ENCODE measurements at regions not wholly inside any gene's neighbourhood (a gene's known extent, or its start where the extent isn't known, plus 50 kb on each side); places are given as distances from the start of the nearest gene placed in this dataset.

DNA sequence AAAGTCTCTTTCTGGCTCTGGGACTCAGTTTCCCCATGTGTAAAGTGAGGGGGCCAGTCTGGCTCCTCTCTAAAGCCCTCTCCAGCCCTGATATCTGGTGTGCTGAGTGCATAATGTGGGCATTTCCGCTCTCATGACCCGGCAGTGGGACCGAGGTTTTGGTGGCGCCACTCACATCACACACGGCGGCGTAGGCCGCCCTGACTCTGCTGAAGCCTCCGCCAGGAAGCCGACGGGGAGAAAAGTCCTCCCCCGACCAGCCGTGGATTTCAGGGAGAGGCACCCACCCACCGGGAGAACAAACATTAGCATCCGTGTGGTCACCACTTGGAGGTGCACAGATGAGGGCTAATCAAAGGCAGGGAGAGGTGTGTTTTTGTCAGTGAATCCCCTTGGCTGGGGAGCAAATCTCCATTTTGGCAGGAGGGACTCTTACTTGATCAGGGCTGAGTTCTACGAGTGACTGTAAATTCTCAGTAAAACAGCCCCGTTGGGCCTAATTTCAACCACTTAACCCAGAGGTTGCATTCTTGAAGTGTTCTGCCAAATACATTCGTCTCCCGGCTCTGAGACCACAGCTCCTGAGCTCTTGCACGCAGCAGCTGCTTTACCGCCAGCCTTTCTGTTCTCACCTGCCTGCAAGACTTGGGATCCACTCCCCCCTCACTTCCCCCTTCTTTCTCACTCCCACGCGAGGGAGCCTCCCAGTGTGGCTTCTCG, 118.2 kb downstream of the FOXD2 start:
- DNase-seq = no peak

DNA sequence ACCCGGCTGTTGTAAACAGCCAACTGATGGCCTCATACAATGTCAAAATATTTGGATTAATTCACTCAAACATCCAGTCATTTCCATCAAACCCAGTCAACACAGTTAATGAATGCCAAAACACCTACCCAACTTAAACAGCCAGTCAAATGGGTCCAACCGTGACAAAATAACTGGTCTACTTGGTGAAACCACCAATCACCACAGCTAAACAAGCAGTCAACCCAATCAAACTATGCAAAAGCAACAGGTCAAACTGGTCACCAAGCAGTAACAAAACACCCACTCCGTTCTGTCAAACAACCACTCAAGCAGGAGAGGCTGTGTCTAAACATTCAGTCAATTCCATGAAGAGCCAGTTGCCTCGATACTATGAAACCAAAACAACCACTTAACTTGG, 119.2 kb downstream of the FOXD2 start:
- DNase-seq = no peak

DNA sequence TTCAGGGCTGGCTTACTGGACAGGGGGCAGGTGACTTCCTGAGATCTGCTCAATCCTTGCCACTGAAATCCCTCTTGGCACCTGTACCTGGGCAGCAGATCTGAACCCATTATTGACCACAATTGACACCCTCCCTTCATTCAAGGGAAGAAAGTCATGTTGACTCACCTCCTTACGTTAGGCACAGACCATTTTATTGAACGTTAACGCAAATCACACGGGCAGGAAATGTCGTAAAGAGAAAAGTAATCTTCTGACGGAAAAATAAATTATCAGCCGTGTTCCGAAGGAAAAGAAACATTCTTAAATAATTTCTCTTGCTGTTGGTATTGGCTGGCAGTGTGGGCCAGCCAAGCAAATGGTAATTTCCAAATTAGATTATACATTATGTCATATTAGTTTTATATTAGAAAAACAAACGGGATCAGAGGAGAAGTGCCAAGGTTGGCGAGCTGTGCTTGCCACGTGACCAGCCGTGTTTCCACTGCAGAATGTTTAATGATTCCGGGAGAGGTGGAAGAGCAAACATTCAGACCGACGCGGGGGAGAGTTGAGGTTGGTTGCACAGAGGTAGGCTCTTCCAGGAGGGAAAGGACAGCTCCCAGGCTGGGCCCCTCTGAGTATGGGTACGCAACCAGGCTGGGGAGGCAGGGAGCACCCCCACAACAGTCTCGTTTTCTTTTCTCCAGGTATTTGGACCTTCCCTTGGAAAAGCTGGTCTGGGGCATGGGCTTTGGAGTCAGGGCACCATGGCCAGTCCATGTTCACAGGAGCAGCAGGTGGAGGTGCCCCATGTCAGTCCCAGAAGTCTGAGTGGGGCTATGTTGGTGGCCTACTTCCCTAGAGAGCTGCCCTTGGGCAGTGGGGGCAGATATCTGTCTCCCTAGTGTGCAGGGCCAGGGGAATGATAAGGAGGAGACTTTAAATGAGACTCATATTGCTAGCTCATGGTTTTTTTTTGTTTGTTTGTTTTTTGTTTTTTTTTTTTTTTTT, 121.1 kb downstream of the FOXD2 start:
- no peak for DNase-seq

DNA sequence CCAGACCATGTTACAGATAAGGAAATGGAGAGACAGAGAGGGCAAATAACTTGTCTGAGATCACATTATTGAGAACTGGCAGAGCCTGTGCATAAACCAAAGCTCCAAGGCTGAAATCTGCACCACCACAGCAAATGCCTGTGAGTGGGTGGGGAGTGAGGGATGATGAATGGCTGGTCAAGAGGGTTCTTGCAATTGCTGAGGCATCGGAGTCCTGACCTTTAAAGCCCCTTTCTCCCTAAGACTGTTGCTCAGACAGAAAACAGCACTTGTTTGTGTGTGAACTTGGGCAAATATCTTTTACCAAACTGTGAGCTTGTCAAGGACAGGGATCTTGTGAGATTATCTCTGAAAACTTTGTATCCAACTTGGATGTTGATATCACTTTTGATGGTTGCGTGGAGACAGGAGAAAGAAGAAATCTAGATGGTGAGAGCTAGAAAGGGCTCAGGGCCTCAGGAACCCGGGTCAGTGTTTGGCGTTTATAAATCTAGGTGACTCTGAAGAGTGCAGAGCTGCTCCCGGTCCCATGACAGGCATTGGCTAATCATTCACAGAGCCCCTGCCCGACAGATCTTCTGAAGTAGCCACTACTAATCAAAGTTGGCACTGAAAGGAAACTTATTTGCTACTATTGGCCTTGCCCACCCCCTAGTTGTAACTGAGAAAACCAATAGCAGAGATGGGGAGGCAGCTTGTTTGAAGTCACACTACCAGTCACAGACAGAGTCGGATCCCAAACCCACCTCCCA, 122.3 kb downstream of the FOXD2 start:
- no peak for DNase-seq

DNA sequence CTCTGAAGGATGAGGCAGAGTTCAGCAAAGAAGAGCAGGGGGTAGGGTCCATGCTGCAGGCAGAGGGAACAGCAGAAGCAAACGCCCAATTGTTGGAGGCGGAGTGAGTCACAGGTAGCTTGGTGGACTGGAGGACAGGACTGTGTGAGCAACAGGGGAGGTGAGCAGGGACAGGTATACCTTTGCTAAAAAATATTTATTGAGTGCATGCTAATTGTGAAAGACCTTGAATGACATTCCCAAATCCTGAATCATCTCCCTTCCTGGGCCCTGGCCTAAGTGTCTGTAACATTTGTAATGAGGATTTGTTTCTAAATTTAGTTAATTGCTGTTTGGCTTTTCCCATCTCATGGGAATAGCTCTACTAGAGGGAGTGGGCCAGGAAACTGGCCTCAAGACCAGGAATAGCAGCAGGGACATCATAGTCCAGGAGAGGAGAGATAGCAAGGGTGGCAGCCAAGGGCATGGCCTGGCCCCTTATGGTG, 123.7 kb downstream of the FOXD2 start:
- no peak for DNase-seq

DNA sequence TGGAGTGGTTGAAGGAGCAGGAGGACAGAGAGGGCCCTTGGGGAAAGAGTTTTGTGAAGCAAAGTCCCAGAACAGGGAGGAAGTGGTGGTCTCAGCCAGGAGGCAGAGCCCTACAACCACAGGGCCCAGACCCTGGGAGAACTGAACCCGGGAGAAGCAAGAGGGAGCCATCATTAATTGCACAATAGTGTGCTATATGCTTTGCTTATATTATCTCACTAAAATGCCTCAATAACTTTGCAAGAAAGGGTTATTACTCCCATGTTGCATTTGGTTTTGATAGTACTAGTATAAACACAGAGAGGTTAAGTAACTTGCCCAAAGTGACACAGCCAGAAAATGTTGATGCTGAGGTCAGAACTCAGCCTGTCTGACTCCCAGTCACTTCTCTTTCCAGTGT, 124.3 kb downstream of the FOXD2 start:
- DNase-seq = no peak

DNA sequence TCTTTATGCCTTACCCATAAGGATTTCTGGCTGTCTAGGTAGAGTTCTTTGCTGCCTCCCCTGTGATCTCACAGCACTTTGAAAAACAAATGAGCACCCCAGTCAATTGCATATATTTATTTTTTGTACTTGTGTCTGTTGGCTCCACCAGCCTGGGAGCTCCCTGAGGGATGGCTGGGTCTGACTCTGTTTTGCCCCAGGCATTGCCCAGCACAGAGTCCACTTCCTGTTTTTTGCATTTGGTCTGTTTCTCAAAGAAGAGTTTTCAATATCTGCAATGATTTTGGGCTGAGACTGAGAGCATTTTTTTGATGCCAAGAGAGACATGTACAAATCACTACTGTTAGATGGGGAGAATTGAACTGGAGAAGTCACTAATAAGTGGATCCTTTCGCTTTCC, 125.0 kb downstream of the FOXD2 start:
- DNase-seq = no peak

DNA sequence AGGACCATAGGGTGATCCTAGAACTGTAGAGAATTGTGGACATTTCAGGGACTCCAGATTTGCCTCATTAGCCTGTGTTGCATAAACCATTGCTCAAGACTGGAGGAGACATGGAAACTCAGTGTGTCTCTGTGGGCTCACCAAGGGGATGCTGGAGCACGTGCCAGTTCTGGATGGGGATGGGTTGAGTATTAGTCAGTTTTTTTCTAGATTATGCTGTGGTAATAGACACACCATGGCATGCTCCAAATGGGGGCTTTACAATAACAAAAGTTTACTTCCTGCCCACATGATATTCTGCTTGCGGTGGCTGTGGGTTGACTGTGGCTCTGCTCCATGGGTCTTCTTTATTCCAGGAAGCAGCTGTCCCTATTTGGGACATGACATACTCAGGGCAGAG, 125.4 kb downstream of the FOXD2 start:
- DNase-seq = no peak

DNA sequence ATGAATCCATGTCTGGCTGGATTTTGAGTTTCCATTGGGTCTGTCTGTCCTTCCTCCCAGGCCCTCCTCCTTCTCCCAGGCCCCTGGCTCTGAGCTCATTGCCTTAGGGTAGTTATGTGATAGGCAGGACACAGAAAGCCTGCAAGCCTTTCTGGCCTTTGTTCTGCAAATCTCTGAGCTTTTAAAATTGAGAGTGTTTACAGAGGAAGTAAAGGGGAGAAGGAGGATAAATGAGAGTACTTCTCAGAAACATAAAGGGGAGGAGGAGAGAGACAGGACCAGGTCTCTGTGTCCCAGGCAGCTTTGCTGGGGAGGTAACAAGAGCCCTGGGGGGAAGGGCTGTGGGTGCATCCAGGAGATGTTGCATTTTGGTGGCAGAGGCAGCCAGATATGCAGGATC, 126.7 kb downstream of the FOXD2 start:
- DNase-seq = no peak

DNA sequence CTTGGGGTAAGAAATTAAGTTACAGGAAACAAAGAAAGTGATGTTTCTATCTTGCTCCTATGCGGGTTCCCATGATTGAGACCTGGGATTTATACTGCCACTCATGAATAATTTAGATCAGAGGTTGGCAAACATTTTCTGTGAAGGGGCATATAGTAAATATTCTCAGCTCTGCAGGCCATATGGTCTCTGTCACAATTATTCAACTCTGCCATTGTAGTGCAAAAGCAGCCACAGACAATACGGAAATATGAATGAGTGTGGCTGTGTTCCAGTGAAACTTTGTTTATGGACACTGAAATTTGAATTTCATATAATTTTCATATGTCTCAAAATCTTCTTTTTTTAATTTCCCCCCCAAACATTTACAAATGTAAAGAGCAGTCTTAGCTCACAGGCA, 127.2 kb downstream of the FOXD2 start:
- no peak for DNase-seq

DNA sequence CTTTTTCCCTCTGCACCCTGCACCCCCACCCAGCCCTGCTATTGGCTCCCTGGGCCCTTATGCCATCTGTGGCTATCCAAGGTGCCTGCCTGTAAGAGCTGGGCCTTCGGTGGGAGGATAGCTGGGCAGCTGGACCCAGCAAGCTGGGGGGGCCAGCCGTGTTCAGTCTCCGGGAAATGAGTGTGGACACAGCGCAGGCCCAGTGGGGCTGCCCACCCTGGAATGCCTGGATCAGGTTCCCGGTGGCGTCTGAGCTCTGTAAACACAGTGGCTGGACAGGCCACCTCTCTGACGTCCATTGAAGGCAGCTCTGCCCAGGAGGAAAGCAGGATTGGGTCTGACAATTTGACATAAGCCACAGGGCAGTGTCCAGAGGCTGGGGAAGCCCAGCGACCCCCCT, 127.8 kb downstream of the FOXD2 start:
- DNase-seq = no peak

DNA sequence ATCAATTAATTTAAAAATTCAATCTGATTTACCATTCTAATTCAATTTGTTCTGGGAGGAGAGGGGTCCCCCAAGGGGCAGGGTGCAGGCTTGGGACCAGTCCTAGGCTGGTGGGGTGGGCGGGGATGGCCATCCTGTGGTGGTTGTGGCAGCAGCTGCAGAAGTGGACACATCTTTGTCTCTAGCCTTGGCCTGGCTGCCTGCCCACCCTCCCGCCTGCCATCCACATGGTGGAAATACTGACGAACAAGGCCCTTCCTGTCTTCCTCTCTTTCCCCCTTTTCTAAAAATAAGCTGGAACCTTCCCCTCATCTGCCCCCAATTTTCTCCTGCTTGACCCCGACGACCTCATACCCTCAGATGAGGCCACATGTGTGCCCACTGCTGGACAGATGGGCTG, 130.9 kb downstream of the FOXD2 start:
- no peak for DNase-seq

DNA sequence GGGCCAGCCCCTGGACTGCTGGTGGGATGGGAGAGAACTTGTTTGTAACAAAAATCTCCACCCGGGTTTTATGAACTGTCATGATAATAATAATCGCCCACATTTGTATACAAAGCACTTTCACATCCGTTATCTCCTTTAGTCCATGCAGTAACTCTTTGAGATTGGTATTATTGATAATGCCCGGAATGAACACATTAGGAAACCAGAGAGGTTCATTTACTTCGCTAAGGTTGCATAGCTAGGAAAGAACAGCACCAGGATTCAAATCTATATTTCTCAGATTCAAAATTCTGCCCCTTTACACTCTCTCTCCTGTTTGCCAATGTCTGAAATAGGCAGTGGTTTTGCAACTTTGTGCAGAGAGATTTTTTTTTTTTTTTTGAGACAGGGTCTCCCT, 131.4 kb downstream of the FOXD2 start:
- no peak for DNase-seq

DNA sequence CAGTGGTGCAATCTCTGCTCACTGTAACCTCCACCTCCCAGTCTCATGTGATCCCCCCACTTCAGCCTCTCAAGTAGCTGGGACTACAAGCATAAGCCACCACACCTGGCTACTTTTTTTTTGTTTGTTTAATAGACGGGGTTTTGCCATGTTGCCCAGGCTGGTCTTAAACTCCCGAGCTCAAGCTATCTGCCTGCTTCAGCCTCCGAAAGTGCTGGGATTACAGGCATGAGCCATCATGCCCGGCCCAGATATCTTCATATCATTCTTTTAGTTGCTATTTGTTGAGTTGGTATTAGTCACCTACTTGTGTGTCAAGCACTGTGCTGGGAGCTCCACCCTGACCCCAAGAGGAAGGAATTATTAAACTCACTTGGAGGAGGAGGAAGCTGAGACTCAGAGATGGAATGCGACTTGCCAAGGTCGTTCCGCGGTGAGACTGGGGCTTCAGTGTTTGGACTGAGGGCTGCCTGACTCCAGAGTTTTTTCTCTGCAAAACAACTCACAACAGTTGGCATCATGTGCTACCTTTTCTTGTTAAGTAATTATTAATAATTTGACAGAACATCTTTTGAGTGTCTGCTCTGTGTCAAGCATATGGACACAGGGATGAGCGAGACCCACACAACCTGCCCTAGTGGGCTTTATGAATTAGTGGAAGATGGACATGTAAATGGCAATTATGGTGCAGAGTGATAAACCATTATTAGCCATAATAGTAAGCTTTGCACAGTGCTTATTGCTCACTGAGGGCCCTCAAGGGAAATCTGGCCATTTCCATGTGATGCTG, 132.0 kb downstream of the FOXD2 start:
- peak; percentile 6 for DNase-seq

DNA sequence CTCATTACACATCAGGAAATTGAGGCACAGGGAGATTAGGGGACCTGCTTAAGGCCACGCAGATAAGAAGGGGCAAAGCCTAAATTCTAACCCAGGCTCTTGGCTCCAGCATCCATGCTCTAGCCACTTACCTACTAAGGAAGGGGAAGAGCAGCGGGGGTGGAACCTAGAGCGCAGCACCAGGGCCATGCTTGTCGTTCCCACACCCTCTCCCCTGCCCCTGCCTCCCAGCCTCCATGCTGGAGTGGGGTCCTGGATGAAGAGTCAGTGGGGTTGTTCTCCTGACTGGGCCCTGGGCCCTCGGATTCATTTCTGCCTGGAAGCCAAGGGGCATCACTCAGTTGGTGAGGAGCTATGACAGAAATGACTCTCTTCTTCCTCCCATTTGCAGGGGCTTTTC, 133.3 kb downstream of the FOXD2 start:
- DNase-seq = no peak

DNA sequence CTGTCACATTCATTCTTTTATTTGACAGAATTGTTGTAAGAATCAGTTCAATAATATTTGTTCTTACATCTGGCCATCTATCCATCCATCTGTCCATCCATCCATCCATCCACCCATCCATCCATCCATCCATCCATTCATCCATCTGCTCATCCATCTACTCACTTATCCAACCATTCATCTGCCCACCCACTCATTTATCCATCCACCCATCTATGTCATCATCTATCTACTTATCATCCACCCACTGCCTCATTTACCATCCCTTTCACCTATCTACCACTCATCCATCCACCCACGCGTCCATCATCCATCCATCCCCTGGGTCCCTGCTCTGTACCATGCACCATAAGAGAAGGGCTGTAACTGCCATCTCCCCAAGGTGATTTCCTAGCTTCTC, 134.1 kb downstream of the FOXD2 start:
- DNase-seq = no peak

DNA sequence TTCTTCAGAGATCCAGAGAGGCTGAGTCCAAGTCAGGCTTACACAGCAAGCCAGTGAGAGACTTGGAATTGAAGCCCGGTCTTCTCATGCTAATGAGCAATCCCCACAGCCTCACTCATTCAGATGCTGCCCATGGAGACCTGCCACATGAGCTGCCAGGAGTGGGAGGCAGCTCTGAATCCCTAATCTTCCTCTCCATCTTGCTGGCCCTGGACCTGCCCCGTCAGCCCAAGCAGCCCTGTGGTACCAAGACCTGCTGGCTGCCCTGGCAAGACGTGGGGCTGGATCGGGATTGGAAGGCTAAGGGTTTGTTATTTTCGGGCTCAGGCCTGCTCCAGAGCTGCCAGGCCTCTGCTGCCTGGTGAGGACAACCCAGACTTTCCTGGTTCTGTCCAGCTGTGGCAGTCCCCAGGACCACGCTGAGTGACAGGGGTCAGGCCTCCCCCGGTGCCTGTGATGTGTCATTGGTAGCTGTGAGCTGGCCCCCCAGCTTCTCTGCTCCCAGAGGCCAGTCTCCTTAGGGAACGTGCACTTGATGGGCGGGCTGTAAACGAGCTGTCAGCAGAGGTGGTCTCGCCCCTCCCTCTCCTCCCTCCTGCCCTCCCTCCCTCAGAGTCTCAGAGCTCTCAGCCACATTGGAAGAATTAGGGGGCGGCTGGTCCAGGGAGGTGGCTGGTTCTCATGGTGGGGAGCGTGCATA, 135.0 kb downstream of the FOXD2 start:
- DNase-seq = no peak

DNA sequence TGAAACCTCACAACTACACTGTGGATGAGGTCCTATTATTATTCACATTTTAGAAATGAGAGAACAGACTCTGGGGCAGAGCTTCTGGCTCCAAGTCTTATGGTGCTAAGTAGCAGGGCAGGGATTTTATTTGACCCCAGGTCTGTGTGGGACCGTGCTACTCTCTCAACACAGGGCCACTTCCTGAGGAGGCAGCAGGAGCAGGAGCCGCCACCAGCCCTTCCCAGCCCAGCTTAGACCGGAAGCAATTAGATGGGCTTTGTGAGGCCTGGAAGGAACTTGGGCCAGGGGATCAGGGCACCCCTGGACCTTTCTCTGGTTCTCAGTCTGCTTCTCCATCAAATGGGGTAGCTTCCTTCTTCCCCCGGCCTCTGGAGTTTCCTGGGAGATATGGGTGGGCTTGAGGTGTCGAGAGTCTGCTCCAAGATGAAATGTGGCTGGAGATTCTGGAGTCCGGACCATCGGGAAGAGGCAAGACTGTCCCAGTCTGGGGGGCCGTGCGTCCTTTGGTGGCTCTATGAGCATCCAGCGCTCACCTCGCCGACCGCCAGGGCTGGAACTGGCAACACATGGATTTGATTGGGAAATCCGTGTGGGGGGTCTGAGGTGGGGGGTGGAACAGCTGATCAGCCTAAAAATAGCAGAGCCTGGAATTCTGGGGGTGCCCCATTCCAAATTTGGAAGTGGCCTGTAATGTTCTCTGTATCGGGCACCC, 136.8 kb downstream of the FOXD2 start:
- no peak for DNase-seq

DNA sequence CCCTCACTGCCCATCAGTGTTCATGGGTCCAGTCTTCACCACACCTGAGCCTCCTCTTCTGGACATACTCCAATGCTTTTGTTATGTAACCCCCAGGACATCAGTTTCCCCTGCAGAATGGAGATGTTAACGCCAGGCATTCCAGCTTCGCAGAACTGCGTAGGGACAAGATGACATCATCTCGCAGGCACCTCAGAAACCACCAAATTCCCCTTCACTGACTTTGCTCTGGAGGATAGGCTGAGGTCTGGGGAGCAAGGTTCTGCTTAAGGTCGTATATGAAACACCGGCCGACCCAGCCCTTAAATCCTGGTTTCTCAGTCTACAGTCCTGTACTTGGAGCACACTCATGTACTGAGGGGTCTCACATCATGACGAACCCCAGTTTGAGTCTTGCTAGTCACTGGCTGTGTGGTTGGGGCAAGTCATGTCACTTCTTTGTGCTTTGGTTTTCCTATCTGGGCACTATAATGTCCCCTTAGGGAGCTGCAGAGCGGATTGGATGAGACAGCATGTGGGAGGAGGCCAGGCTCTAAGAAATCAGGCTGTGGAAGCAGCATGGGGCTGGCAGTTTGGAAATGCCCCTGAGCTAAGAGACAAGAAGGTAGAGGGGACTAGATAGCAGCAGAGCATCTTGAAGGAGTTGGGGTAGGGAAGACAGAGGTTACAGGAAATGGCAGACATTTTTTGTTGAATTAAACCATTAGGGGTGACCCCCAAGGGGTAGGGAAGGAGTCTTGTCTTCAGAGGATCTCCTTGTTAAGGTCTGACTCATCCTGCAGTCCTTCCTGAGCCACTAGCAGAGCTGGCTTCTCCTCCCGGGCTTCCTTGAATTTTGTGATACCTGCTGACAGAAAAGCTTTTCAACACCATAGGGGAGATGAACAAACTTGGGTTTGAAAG, 138.3 kb downstream of the FOXD2 start:
- DNase-seq = no peak

DNA sequence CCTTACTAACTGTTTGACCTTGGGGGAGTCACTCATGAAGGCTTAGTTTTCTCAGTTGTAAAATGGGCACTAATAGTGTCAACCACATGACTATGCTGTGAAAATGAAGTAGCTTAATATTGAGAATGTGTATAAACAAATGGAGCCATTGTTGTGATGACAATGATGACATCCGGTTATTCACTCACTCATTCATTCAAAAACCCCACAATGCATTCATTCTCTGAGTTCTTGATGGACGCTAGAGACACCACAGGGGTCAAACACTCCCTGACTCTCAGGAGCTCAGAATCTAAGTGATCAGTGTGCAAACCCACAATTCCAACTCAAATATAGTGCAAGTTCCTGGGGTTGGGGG, 138.9 kb downstream of the FOXD2 start:
- DNase-seq = no peak
